HCT116 (cell line): ENCODE measurements at regions not wholly inside any gene's neighbourhood (a gene's known extent, or its start where the extent isn't known, plus 50 kb on each side); places are given as distances from the start of the nearest gene placed in this dataset.

Experiments used
- ATAC-seq: fragments of 200-7000 bp; cut with Tn5 transposase; 2 replicates; pipeline ENCODE4 v1.9.1; 2020; ENCODE audit warnings: mild to moderate bottlenecking, moderate library complexity
- BruUV-seq: library from RNA; stranded (reverse); fragments of 400-500 nt; replicated peaks from 2 replicates; lab custom pipeline; 2021; lab: Mats Ljungman, UMichigan
- CTCF ChIA-PET: fragments of 300-600 bp; sonication (Branson Sonifier 250); formaldehyde crosslinking; loops from one replicate; lab custom pipeline; 2021; ENCODE audit warnings: antibody characterized with exemption; lab: Charles Lee
- POLR2A ChIA-PET: fragments of 300-600, 350-600 bp; sonication (Branson Sonifier 250); formaldehyde crosslinking; loops from one replicate; lab custom pipeline; 2021; ENCODE audit warnings: antibody characterized with exemption; lab: Charles Lee
- RAD21 ChIA-PET, 2 experiments: fragments of 300-600 bp; sonication (Branson Sonifier 250); formaldehyde crosslinking; loops; one replicate each; lab custom pipeline; 2023; ENCODE audit warnings: low total read pairs in 2 of 2; ENCODE audit not compliant: uncharacterized antibody in 2 of 2, unreplicated experiment in 2 of 2, low non-redundant PET in 1 of 2; lab: Charles Lee
- DNase-seq: peaks from one replicate; pipeline ENCODE4 v3.0.0-alpha.2; 2010; ENCODE audit warnings: low read depth, low spot score
- H2AFZ ChIP-seq: fragments of 200-600 bp; shearing (Covaris generic), sonication (generic); 2 replicates; pipeline ENCODE4 v1.6.1; 2017; ENCODE audit warnings: low read depth, mixed run types, mixed read lengths, antibody characterized with exemption, low read length; ENCODE audit not compliant: poor library complexity, severe bottlenecking
- H3K27ac ChIP-seq: 2 replicates; pipeline ENCODE4 v1.5.1; 2012; ENCODE audit warnings: low read depth, low read length
- H3K27me3 ChIP-seq: fragments of 200-600 bp; sonication (generic); 2 replicates; pipeline ENCODE4 v1.6.1; 2016; ENCODE audit warnings: mixed run types, low read length, mixed read lengths; ENCODE audit not compliant: insufficient read depth
- H3K36me3 ChIP-seq, 2 experiments: fragments of 200-500 bp in 1 of 2; fragments of 200-600 bp in 1 of 2; sonication (Bioruptor generic) in 1 of 2; sonication (generic) in 1 of 2; 2 replicates each; pipeline versions ENCODE4 v1.5.1 to v1.6.1; 2014 to 2016; ENCODE audit warnings: low read length in 2 of 2, inconsistent platforms in 1 of 2, mixed read lengths in 1 of 2, mixed run types in 1 of 2; ENCODE audit not compliant: insufficient read depth in 2 of 2, control insufficient read depth in 1 of 2
- H3K4me1 ChIP-seq, 2 experiments: fragments of 200-600 bp in 1 of 2; sonication (generic) in 1 of 2; 2 replicates each; pipeline versions ENCODE4 v1.5.1 to v1.6.1; 2012 to 2017; ENCODE audit warnings: low read length in 2 of 2, inconsistent platforms in 1 of 2, mild to moderate bottlenecking in 1 of 2, mixed read lengths in 1 of 2, mixed run types in 1 of 2, moderate library complexity in 1 of 2; ENCODE audit not compliant: insufficient read depth in 2 of 2, control insufficient read depth in 1 of 2
- H3K4me2 ChIP-seq: fragments of 200-600 bp; sonication (generic); 2 replicates; pipeline ENCODE4 v1.6.1; 2017; ENCODE audit warnings: mixed run types, low read length, mixed read lengths
- H3K4me3 ChIP-seq, 2 experiments: fragments of 200-600 bp in 1 of 2; sonication (generic) in 1 of 2; replicated peaks in 1 of 2; 2 replicates each; pipeline ENCODE4 v1.5.1; 2011 to 2016; ENCODE audit warnings: low read length in 2 of 2, control low read depth in 1 of 2, low read depth in 1 of 2, mild to moderate bottlenecking in 1 of 2, mixed read lengths in 1 of 2, mixed run types in 1 of 2
- H3K79me2 ChIP-seq: fragments of 200-600 bp; sonication (generic); 2 replicates; pipeline ENCODE4 v1.6.1; 2017; ENCODE audit warnings: mild to moderate bottlenecking, mixed run types, low read length, moderate library complexity, mixed read lengths; ENCODE audit not compliant: insufficient read depth
- H3K9ac ChIP-seq: fragments of 200-600 bp; sonication (generic); 2 replicates; pipeline ENCODE4 v1.6.1; 2016; ENCODE audit warnings: low read length, mixed read lengths
- H3K9me2 ChIP-seq: fragments of 200-600 bp; sonication (generic), shearing (Covaris generic); 2 replicates; pipeline ENCODE4 v1.6.1; 2017; ENCODE audit warnings: mixed run types, mild to moderate bottlenecking, moderate library complexity; ENCODE audit not compliant: insufficient read depth
- H3K9me3 ChIP-seq, 2 experiments: fragments of 200-500 bp in 1 of 2; fragments of 200-600 bp in 1 of 2; sonication (Bioruptor generic) in 1 of 2; sonication (generic) in 1 of 2; 2 replicates each; pipeline ENCODE4 v1.6.1; 2014 to 2017; ENCODE audit warnings: low read length in 2 of 2, mixed read lengths in 2 of 2, inconsistent platforms in 1 of 2, low read depth in 1 of 2, mild to moderate bottlenecking in 1 of 2, mixed run types in 1 of 2, moderate library complexity in 1 of 2; ENCODE audit not compliant: control insufficient read depth in 1 of 2, insufficient read depth in 1 of 2
- H4K20me1 ChIP-seq: fragments of 200-600 bp; sonication (generic), shearing (Covaris generic); 2 replicates; pipeline ENCODE4 v1.6.1; 2017; ENCODE audit warnings: mixed run types, mild to moderate bottlenecking, moderate library complexity; ENCODE audit not compliant: insufficient read depth
- CEBPB ChIP-seq: IDR thresholded peaks from 2 replicates; pipeline ENCODE4 v1.6.1; 2012; ENCODE audit warnings: low read depth
- EGR1 ChIP-seq: IDR thresholded peaks from 2 replicates; pipeline ENCODE4 v1.6.1; 2012; ENCODE audit warnings: low read depth
- ELF1 ChIP-seq: IDR thresholded peaks from 2 replicates; pipeline ENCODE4 v1.6.1; 2012; ENCODE audit warnings: low read depth, borderline replicate concordance
- EZH2 ChIP-seq: fragments of 200-600 bp; sonication (generic); IDR thresholded peaks from 2 replicates; pipeline ENCODE4 v1.6.1; 2017; ENCODE audit warnings: antibody characterized with exemption, mixed run types
- EZH2phosphoT487 ChIP-seq: fragments of 200-600 bp; IDR thresholded peaks from 2 replicates; pipeline ENCODE4 v1.6.1; 2018; ENCODE audit warnings: antibody characterized with exemption, borderline replicate concordance
- POLR2A ChIP-seq: IDR thresholded peaks from 2 replicates; pipeline ENCODE4 v1.7.0; 2011; ENCODE audit warnings: borderline replicate concordance; ENCODE audit not compliant: insufficient read depth, insufficient read length; ENCODE audit errors: extremely low read depth
- POLR2AphosphoS5 ChIP-seq: IDR thresholded peaks from 2 replicates; pipeline ENCODE4 v1.6.1; 2011; ENCODE audit warnings: mild to moderate bottlenecking, low read depth, low read length, moderate library complexity
- RAD21 ChIP-seq: IDR thresholded peaks from 2 replicates; pipeline ENCODE4 v1.6.1; 2012; ENCODE audit warnings: low read depth, mild to moderate bottlenecking
- SIN3A ChIP-seq: IDR thresholded peaks from 2 replicates; pipeline ENCODE4 v1.6.1; 2012; ENCODE audit warnings: low read depth
- SP1 ChIP-seq: IDR thresholded peaks from 2 replicates; pipeline ENCODE4 v1.6.1; 2012; ENCODE audit warnings: low read depth
- SRF ChIP-seq: IDR thresholded peaks from 2 replicates; pipeline ENCODE4 v1.6.1; 2012; ENCODE audit warnings: low read depth
- YY1 ChIP-seq: IDR thresholded peaks from 2 replicates; pipeline ENCODE4 v1.6.1; 2011; ENCODE audit warnings: low read length, low read depth, moderate library complexity, mild to moderate bottlenecking; ENCODE audit not compliant: insufficient replicate concordance; ENCODE audit errors: extremely low read depth
- ZFX ChIP-seq: fragments of 450-650 bp; IDR thresholded peaks from 2 replicates; pipeline ENCODE4 v1.6.1; 2017
- intact Hi-C: fragments of 100-400 bp; cut with micrococcal nuclease; formaldehyde crosslinking; loops from 2 replicates; pipeline ENCODE4 v1.10.0; 2022
- TF ChIP-seq, protein P1 (sequence below): IDR thresholded peaks from 2 replicates; pipeline ENCODE4 v1.6.1; 2011; ENCODE audit warnings: mild to moderate bottlenecking, low read length, moderate library complexity; ENCODE audit not compliant: insufficient replicate concordance; ENCODE audit errors: extremely low read depth
- TF ChIP-seq, protein P2 (sequence below): IDR thresholded peaks from 2 replicates; pipeline ENCODE4 v1.6.1; 2012
- TF ChIP-seq, protein P3 (sequence below): IDR thresholded peaks from 2 replicates; pipeline ENCODE4 v1.6.1; 2012

DNA sequence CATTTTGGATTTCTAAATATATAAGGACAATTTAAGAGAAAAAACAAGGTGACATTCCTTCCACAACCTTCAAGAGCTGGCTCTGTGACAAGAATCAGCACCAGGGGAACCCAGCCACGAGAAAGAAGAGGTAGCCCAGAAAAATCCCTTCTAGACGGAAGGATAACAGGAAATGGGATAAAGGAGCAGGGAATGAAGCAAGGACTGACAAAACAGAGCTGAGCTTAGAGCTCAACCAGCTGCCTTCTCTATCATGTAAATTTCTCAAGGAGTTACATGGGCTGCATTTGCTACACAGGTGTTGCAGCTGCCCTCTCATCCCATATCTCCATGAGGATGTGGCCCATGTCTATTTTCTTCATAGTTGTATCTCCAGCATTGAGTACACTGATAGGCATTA, 154.2 kb upstream of the PRDX4 start:
- CTCF ChIA-PET, result no interaction called here
- no peak for ATAC-seq
- H3K79me2 ChIP-seq, result no peaks in the 10 kb centered on the region

DNA sequence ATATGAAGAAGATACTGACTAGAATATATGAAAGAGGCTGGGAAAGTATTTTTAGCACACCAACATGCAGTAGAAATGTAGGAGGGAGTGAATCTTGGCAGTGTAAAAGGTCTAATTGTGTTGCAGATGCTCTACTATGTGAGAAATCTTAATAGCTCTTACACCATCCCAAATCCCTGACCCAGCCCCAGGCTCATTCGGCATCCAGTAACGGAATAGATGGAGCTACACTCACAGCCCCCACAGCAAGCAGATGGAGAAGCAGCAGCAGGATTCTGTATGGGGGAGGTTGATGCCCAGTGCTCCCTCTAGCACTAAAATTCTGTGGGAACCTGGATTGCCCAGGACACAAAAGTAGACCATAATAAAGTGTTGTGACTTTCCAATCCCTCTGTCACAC, 153.2 kb upstream of the PRDX4 start:
- Histone ChIP-seq H3K27me3 (peaks cover 4% of the 10 kb centered on the region; the same call in 1 of the 2 replicates), H3K4me3 (no peak overlapping the region), H3K79me2 (no peaks in the 10 kb centered on the region), H4K20me1 (no peaks in the 10 kb centered on the region), H3K4me1 (no peaks in the 10 kb centered on the region), H3K27ac (no peak overlapping the region), H3K9me2 (no peaks in the 10 kb centered on the region), H3K4me2 (no peak overlapping the region), H3K9ac (no peak overlapping the region), H3K36me3 (no peaks in the 10 kb centered on the region), H3K9me3 (no peaks in the 10 kb centered on the region), H2AFZ (no peak overlapping the region)
- no peak for ATAC-seq
- BruUV-seq, result no TSS peak
- ChIA-PET POLR2A (no interaction called here), CTCF (no interaction called here), RAD21 (no interaction called here)
- intact Hi-C loops, result no loop called here
- DNase-seq, result no peak
- TF ChIP-seq POLR2A, result no peak
- TF ChIP-seq, protein P1, sequence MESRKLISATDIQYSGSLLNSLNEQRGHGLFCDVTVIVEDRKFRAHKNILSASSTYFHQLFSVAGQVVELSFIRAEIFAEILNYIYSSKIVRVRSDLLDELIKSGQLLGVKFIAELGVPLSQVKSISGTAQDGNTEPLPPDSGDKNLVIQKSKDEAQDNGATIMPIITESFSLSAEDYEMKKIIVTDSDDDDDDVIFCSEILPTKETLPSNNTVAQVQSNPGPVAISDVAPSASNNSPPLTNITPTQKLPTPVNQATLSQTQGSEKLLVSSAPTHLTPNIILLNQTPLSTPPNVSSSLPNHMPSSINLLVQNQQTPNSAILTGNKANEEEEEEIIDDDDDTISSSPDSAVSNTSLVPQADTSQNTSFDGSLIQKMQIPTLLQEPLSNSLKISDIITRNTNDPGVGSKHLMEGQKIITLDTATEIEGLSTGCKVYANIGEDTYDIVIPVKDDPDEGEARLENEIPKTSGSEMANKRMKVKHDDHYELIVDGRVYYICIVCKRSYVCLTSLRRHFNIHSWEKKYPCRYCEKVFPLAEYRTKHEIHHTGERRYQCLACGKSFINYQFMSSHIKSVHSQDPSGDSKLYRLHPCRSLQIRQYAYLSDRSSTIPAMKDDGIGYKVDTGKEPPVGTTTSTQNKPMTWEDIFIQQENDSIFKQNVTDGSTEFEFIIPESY, result no peak
- no peak for TF ChIP-seq RAD21
- no peak for TF ChIP-seq CEBPB
- TF ChIP-seq SIN3A, result no peak
- TF ChIP-seq, protein P2, sequence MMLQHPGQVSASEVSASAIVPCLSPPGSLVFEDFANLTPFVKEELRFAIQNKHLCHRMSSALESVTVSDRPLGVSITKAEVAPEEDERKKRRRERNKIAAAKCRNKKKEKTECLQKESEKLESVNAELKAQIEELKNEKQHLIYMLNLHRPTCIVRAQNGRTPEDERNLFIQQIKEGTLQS, result no peak
- TF ChIP-seq ZFX, result no peak
- TF ChIP-seq, protein P3, sequence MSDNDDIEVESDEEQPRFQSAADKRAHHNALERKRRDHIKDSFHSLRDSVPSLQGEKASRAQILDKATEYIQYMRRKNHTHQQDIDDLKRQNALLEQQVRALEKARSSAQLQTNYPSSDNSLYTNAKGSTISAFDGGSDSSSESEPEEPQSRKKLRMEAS, result no peak
- TF ChIP-seq EZH2, result no peak
- TF ChIP-seq EZH2phosphoT487, result no peak

More for the DNA sequence above, 154.2 kb upstream of the PRDX4 start:
- BruUV-seq, result no TSS peak
- no peaks in the 10 kb centered on the region for H3K9me3 ChIP-seq
- intact Hi-C loops, result no loop called here
- H3K4me2 ChIP-seq, result no peak overlapping the region
- no peak overlapping the region for H3K9ac ChIP-seq
- no peaks in the 10 kb centered on the region for H4K20me1 ChIP-seq
- no peak overlapping the region for H3K4me3 ChIP-seq
- H3K27me3 ChIP-seq, result peaks cover 4% of the 10 kb centered on the region; the same call in 1 of the 2 replicates
- no peak overlapping the region for H2AFZ ChIP-seq
- RAD21 ChIA-PET, result no interaction called here
- H3K9me2 ChIP-seq, result no peaks in the 10 kb centered on the region
- H3K4me1 ChIP-seq, result no peaks in the 10 kb centered on the region
- DNase-seq, result no peak
- no peak overlapping the region for H3K27ac ChIP-seq
- no peak for TF ChIP-seq YY1
- no peak for TF ChIP-seq POLR2A
- no peak for TF ChIP-seq ELF1
- TF ChIP-seq EGR1, result no peak
- no peak for TF ChIP-seq ZFX
- TF ChIP-seq EZH2, result no peak
- TF ChIP-seq, protein P3, result no peak
- TF ChIP-seq, protein P1, result no peak
- TF ChIP-seq POLR2AphosphoS5, result no peak
- no peak for TF ChIP-seq SP1
- TF ChIP-seq SRF, result no peak
- TF ChIP-seq SIN3A, result no peak
- TF ChIP-seq, all 23 proteins: peak for 0
- H3K36me3 ChIP-seq, result no peaks in the 10 kb centered on the region
- POLR2A ChIA-PET, result no interaction called here
